Neural cell (in vitro differentiated cells): ENCODE measurements at regions not wholly inside any gene's neighbourhood (a gene's known extent, or its start where the extent isn't known, plus 50 kb on each side); places are given as distances from the start of the nearest gene placed in this dataset.
"Not testable (repeated sequence)": the region's sequence is repeated elsewhere in the genome, so short reads cannot be mapped to it uniquely, and the experiment has no call there.

Experiments used
- H2AFZ ChIP-seq: fragments of 200-600, 300-800 bp; sonication (generic), shearing (Covaris generic); 2 replicates; pipeline ENCODE4 v1.6.0; 2014; ENCODE audit warnings: low read depth, mild to moderate bottlenecking, antibody characterized with exemption, low read length, moderate library complexity
- H3F3A ChIP-seq: fragments of 200-600 bp; shearing (Covaris generic); 2 replicates; pipeline ENCODE4 v1.6.1; 2016; ENCODE audit warnings: mild to moderate bottlenecking, moderate library complexity, mixed read lengths, antibody characterized with exemption, low read length; ENCODE audit not compliant: insufficient read depth, poor library complexity, severe bottlenecking
- H3K27ac ChIP-seq: fragments of 200-600, 300-800 bp; sonication (generic), shearing (Covaris generic); 2 replicates; pipeline ENCODE4 v1.5.1; 2014; ENCODE audit warnings: mild to moderate bottlenecking, low read length, moderate library complexity
- H3K27me3 ChIP-seq: fragments of 300-800, 200-600 bp; sonication (generic), shearing (Covaris generic); 2 replicates; pipeline ENCODE4 v1.6.0; 2014; ENCODE audit warnings: mild to moderate bottlenecking, low read depth, low read length, moderate library complexity; ENCODE audit not compliant: insufficient read depth
- H3K36me3 ChIP-seq: fragments of 300-800, 200-600 bp; sonication (generic), shearing (Covaris generic); 2 replicates; pipeline ENCODE4 v1.5.1; 2014; ENCODE audit warnings: mild to moderate bottlenecking, antibody characterized with exemption, low read length, moderate library complexity; ENCODE audit not compliant: insufficient read depth
- H3K4me2 ChIP-seq: fragments of 300-800, 200-600 bp; sonication (generic), shearing (Covaris generic); 2 replicates; pipeline ENCODE4 v1.6.0; 2014; ENCODE audit warnings: mild to moderate bottlenecking, low read length
- H3K4me3 ChIP-seq: fragments of 300-800, 200-600 bp; sonication (generic), shearing (Covaris generic); 2 replicates; pipeline ENCODE4 v1.5.1; 2014; ENCODE audit warnings: mild to moderate bottlenecking, low read length, moderate library complexity
- H3K79me2 ChIP-seq: fragments of 200-600 bp; shearing (Covaris generic); replicated peaks from 2 replicates; pipeline ENCODE4 v1.6.0; 2014; ENCODE audit warnings: mild to moderate bottlenecking, low read length, moderate library complexity; ENCODE audit not compliant: insufficient read depth
- H3K9ac ChIP-seq: fragments of 300-800, 200-600 bp; sonication (generic), shearing (Covaris generic); 2 replicates; pipeline ENCODE4 v1.6.1; 2016; ENCODE audit warnings: mild to moderate bottlenecking, low read length, mixed read lengths
- H3K9me2 ChIP-seq: fragments of 200-600 bp; shearing (Covaris generic); 2 replicates; pipeline ENCODE4 v1.6.1; 2016; ENCODE audit warnings: mild to moderate bottlenecking, low read length, mixed read lengths; ENCODE audit not compliant: insufficient read depth
- H3K9me3 ChIP-seq: fragments of 200-600, 300-800 bp; sonication (generic), shearing (Covaris generic); 2 replicates; pipeline ENCODE4 v1.6.1; 2016; ENCODE audit warnings: mild to moderate bottlenecking, mixed run types, low read length, moderate library complexity, mixed read lengths
- H4K20me1 ChIP-seq: fragments of 200-600 bp; shearing (Covaris generic); 2 replicates; pipeline ENCODE4 v1.6.1; 2016; ENCODE audit warnings: mild to moderate bottlenecking, mixed run types; ENCODE audit not compliant: insufficient read depth
- CTCF ChIP-seq: fragments of 450-650 bp; IDR thresholded peaks from 2 replicates; pipeline ENCODE4 v1.5.1; 2014; ENCODE audit warnings: antibody characterized with exemption, mild to moderate bottlenecking, moderate library complexity; ENCODE audit not compliant: poor library complexity, severe bottlenecking
- POLR2AphosphoS5 ChIP-seq: IDR thresholded peaks from 2 replicates; pipeline ENCODE4 v1.6.1; 2012
- RAD21 ChIP-seq: fragments of 450-650 bp; conservative IDR thresholded peaks from 2 replicates; pipeline ENCODE4 v1.6.1; 2014; ENCODE audit warnings: antibody characterized with exemption, mild to moderate bottlenecking, moderate library complexity
- REST ChIP-seq: IDR thresholded peaks from 2 replicates; pipeline ENCODE4 v1.6.1; 2012; ENCODE audit warnings: borderline replicate concordance
- SMC3 ChIP-seq: fragments of 450-650 bp; conservative IDR thresholded peaks from 2 replicates; pipeline ENCODE4 v1.6.1; 2014; ENCODE audit warnings: antibody characterized with exemption, mild to moderate bottlenecking, moderate library complexity; ENCODE audit not compliant: poor library complexity

GRCh38 chr4:14347526-14347925 lies 654.8 kb upstream of the CPEB2 start:
- Histone ChIP-seq H3K9me3 (no peaks in the 10 kb centered on the region), H3K9me2 (no peaks in the 10 kb centered on the region), H4K20me1 (no peaks in the 10 kb centered on the region), H2AFZ (no peak overlapping the region), H3K79me2 (no peaks in the 10 kb centered on the region), H3K27me3 (no peaks in the 10 kb centered on the region), H3K27ac (no peak overlapping the region), H3K36me3 (no peaks in the 10 kb centered on the region), H3K4me3 (no peak overlapping the region), H3F3A (peaks cover 3% of the 10 kb centered on the region), H3K4me2 (no peak overlapping the region), H3K9ac (no peak overlapping the region)
- no peak for TF ChIP-seq REST
- no peak for TF ChIP-seq RAD21
- TF ChIP-seq POLR2AphosphoS5 = peak; percentile 33
- no peak for TF ChIP-seq CTCF

- Histone ChIP-seq H3K27ac (no peak overlapping the region), H3K36me3 (no peaks in the 10 kb centered on the region), H3K4me3 (no peak overlapping the region), H4K20me1 (no peaks in the 10 kb centered on the region), H3K9me3 (no peaks in the 10 kb centered on the region), H3K4me2 (no peak overlapping the region), H3K9me2 (no peaks in the 10 kb centered on the region), H3K79me2 (no peaks in the 10 kb centered on the region), H3K9ac (no peak overlapping the region), H3K27me3 (no peaks in the 10 kb centered on the region), H3F3A (no peaks in the 10 kb centered on the region), H2AFZ (no peak overlapping the region)
- no peak for TF ChIP-seq POLR2AphosphoS5
- TF ChIP-seq REST = no peak
- TF ChIP-seq SMC3 = no peak
These were observed 653.8 kb upstream of the CPEB2 start for GRCh38 chr4:14348506-14348905.

GRCh38 chr4:14358544-14359160 lies 643.6 kb upstream of the CPEB2 start:
- not testable (repeated sequence) for H3K4me2 ChIP-seq, H3K9me2 ChIP-seq, H3K36me3 ChIP-seq, H3F3A ChIP-seq, H3K9ac ChIP-seq, H3K4me3 ChIP-seq, H4K20me1 ChIP-seq, H3K27me3 ChIP-seq, H3K27ac ChIP-seq, H3K9me3 ChIP-seq, H2AFZ ChIP-seq, H3K79me2 ChIP-seq
